Esophagus squamous epithelium (tissue), 4 donors: ENCODE measurements at regions not wholly inside any gene's neighbourhood (a gene's known extent, or its start where the extent isn't known, plus 50 kb on each side); places are given as distances from the start of the nearest gene placed in this dataset.

ENCODE experiments used
- POLR2A ChIP-seq, 4 donors: fragments of 450-650 bp; IDR thresholded peaks; one replicate each; pipeline ENCODE4 v1.6.1; 2017; ENCODE audit warnings: antibody characterized with exemption in 4 of 4, mild to moderate bottlenecking in 4 of 4, moderate library complexity in 3 of 4
- TF ChIP-seq, protein P1 (sequence below), 6 experiments: fragments of 450-650 bp in 4 of 6; fragments of 200-600 bp in 2 of 6; sonication (generic) in 2 of 6; IDR thresholded peaks; one replicate each; pipeline ENCODE4 v1.5.1; 2016 to 2019; ENCODE audit warnings: antibody characterized with exemption in 6 of 6, mild to moderate bottlenecking in 4 of 6, moderate library complexity in 4 of 6

DNA sequence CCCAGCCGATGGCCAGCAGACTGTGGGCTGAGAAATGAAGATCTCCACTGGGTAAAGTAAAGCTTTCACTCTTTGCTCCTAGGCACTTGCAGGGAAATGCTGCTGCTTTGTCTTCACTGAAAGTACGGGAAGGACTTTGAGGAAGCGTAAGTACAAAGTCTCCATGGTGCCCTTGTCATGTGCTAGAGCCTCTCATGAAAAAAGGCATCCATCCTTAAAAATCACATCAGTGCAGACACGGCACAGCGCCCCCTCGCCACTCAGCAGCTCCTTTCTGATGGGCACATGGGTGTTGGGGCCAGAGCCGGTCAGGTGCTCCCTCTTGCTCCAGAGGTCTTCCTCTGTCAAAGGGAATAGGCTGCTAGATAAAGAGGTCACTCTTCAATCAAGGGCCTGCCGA, 87.8 kb upstream of the CALM2 start:
- TF ChIP-seq, protein P1, sequence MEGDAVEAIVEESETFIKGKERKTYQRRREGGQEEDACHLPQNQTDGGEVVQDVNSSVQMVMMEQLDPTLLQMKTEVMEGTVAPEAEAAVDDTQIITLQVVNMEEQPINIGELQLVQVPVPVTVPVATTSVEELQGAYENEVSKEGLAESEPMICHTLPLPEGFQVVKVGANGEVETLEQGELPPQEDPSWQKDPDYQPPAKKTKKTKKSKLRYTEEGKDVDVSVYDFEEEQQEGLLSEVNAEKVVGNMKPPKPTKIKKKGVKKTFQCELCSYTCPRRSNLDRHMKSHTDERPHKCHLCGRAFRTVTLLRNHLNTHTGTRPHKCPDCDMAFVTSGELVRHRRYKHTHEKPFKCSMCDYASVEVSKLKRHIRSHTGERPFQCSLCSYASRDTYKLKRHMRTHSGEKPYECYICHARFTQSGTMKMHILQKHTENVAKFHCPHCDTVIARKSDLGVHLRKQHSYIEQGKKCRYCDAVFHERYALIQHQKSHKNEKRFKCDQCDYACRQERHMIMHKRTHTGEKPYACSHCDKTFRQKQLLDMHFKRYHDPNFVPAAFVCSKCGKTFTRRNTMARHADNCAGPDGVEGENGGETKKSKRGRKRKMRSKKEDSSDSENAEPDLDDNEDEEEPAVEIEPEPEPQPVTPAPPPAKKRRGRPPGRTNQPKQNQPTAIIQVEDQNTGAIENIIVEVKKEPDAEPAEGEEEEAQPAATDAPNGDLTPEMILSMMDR (IDR thresholded peaks at IDR 0.05), result no peak
- no peak for TF ChIP-seq POLR2A (IDR thresholded peaks at IDR 0.05)
